AG20443 (cell line): ENCODE measurements at regions not wholly inside any gene's neighbourhood (a gene's known extent, or its start where the extent isn't known, plus 50 kb on each side); places are given as distances from the start of the nearest gene placed in this dataset.
A peak's percentile ranks its signal among the peaks of the same experiment; 100 is the strongest.

Experiments used
- DNase-seq: peaks from one replicate; pipeline ENCODE4 v3.0.0; 2012; ENCODE audit warnings: low spot score, mixed read lengths

- no peak for DNase-seq
Measured at GRCh38 chr13:50071379-50071778, 56.1 kb downstream of the KCNRG start.

DNA sequence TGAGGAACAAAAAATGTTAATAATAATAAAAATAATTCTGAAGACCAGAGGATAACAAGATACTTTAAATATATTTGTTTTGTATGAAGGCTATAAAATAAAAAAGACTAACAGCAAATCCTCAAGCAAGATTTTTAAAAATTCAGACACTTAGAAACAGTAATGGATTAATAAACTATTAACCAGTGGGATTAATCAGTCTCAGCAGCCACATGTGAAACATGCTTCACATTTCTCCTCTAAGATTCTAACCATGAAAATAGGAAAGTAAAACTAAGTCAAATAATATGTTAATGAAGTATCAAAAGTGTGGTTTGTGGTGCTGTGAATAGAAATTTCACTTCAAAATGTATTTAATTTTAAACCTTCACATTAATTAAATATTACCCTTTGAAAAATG is 57.4 kb downstream of the KCNRG start:
- no peak for DNase-seq

- no peak for DNase-seq
Measured at GRCh38 chr13:50073340-50073739, 58.1 kb downstream of the KCNRG start.

- DNase-seq: no peak
Measured at GRCh38 chr13:50074843-50075242, 59.6 kb downstream of the KCNRG start.

DNA sequence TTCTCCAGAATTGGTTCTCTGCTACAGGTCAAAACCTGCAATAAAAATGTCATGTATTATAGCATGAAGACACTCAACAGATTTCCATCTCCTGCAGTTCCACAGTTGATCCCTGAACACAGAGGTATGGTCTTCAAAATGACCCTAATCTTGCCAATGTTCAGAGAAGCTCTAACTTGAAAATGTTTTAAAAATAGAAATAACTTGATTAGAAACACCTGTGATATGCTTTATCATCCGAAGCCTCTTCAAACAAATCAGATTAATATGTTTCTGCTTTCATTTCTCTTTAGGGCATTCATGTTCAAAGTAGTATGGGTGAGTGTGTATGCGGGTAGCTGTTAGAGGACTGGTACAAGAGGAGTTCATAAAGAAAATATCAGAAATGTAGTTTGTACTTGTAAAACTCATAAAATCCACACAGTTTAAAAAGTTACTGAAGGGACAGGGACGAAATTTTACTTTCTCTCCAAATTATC is 60.4 kb downstream of the KCNRG start:
- no peak for DNase-seq

GRCh38 chr13:50077431-50077830 is 62.2 kb downstream of the KCNRG start:
- DNase-seq: no peak

DNA sequence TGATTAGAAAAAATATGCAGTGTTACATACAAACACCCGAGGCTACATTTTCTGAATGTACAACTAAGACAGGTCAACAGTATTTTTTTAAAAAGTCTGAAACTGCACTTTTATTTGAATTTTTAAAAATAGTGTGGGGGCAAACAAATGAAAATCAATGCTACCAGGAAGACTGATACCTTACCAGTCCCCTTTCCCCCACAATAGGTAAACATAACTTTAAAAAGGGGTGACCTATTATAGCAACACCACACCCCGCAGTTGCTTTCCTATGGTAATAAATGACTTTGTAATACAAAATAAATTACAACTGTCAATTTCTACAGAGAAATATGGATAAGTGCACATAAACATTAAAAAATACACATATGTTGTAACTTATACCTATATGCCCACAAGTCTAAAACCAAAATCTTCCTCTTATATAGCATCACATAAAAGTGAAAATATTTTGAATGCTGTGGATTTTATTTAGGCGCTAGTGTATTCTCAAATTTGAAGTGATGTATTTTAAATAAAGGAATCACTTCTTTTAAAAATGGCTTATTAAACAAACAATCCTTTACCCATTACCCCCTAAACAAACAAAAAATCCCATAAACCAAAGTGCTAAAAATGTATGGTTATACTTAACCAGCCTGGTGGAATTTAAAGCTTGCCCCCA is 63.1 kb downstream of the KCNRG start:
- no peak for DNase-seq

DNA sequence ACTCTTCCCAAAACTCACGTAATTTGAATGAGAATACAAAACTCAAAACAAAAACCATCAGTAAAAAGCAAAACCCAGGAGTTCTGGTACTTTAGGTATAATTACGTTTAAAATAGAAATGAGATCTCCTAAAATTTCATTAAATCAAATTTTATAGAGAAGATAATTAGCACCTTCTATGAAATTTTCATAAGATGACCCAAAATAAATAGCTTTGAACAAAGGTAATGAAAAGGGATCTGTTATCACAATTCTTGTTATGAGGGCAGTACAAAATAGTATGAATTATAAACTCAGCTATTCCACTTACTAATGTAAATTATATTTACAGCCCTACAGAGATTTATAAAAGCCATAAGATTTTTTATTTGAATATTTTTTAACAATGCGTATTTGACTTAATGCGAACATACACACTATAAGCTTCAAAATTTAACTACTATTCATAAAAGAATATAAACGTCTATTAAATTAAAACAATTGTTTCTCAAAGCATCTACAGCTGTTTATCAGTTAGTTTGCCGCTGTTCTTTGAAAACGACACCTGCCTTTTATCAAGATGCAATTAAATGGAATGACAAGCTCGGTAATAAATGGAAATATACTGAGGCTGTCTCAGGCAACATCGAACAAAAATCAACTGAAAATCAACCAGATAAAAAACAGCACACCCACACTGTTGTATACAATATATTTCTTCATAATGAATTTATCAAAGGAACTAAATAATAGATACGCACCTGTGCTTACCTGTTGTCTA is 63.8 kb downstream of the KCNRG start:
- DNase-seq: no peak

DNA sequence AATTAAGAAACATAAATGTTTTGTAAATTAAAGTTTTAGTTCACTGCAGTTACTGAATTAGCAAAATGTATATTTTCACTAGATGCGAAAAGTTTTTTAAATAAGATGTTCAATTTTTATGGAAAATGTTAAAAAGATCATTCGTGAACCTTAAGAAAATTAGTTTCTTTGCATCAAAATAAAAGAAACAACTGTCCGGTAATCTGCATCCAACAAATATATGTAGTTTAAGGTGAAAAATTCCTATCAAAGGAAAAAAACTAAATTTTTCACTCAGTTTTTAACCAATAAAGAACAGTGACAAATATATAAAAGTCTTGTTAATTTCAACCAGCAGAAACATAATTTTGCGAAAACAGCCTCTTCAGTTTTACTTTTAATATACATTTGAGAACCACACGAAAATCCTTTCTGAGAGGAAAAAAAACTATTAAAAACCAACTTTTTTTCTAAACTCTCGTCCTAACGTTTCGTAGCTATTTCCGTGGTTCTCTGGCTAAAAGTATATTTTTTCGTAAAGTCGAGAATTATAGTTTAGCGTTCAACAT is 64.5 kb downstream of the KCNRG start:
- DNase-seq: no peak

- peak; percentile 9 for DNase-seq
Measured at GRCh38 chr13:50080203-50080910, 65.1 kb downstream of the KCNRG start.

- DNase-seq: peak; percentile 25
Measured at GRCh38 chr13:50080911-50081678, 65.9 kb downstream of the KCNRG start.

GRCh38 chr13:50081679-50082425 is 66.6 kb downstream of the KCNRG start:
- peak; percentile 100 for DNase-seq

GRCh38 chr13:50082426-50083281 is 67.4 kb downstream of the KCNRG start:
- DNase-seq: peak; percentile 47

DNA sequence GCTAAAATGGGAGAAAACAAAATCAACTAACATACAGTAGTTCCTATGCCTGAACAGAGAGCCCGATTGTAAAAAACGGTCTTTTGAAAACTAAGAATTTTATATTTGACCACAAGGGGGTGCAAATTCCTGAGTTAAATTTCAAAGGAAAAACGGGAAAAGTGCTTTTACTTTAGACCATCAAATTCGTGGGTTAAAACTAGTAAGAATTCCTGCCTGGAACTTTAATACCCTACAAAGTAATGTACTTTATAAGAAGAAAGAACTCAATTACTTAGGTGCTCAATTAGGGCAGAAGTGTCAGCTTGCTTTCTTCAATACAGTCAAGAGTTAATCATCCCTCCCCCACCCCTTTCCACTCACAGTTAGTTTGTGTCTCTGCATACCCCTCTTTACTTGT is 69.8 kb downstream of the KCNRG start:
- peak; percentile 9 for DNase-seq

- DNase-seq: no peak
Measured at GRCh38 chr13:50089633-50090032, 74.4 kb downstream of the KCNRG start.

DNA sequence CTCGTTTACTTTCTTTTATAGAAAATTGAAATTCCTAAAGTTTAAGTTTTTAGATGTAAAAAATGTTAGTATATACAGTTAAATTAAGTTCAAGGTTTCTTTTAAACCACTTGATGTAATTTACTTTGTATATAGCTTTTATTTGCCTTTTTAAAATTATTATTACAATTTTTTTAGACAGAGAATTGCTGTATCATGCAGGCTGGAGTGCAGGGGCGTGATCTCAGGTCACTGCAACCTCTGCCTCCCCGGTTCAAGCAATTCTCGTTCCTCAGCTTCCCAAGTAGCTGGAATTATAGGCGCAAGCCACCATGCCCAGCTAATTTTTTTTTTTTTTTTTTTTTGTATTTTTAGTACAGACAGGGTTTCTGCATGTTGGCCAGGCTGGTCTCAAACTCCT is 75.0 kb downstream of the KCNRG start:
- DNase-seq: no peak

DNA sequence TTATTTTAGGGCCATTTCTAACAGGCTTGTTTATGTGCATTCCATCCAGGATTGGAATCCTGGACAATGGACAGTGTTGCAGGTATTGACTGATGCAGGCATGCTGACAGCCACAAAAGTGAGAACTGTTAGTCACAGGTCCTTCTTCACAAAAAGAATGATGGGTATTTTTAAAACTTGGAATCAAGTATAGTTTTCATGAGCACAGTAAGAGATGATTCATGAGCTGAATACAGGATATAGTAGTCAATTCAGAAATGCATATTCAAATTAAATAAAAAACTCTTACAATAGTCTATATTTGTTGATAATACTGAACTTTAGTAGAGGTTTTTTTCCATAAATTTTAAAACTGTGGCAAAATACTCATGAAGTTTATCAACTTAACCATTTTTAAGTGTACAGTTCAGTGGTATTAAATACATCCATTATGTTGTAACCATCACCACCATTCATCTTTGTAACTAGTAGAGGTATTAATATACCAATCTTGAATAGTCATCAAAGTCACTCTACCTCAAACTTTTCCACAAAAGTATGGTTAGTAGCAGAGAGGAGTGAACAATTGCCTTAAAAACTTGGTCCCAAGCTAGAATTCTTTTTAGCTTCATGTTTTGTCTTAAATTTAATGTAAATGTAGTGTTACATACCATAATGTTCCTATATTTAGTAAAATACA is 79.5 kb downstream of the KCNRG start:
- DNase-seq: peak; percentile 5

GRCh38 chr13:50098693-50099092 is 83.4 kb downstream of the KCNRG start:
- DNase-seq: no peak

GRCh38 chr13:50099473-50099872 is 84.2 kb downstream of the KCNRG start:
- DNase-seq: no peak

DNA sequence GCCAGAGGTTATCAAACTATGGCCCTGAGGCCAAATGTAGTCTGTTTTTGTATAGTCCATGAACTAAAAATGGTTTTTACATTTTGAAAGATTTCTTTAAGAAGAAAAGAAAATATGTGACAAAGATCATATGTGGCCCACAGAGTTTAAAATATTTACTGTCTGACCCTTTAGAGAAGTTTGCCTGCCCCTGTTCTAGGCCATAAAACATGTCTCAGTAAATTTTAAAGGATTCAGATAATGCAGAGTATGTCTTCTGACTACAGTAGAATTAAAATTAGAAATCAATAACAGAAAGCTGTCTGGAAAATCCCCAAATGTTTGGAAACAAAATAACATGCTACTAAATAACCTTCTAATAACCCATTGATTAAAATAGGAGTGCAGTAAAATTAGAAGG is 86.3 kb downstream of the KCNRG start:
- no peak for DNase-seq
